ENCODE measurements at regions not wholly inside any gene's neighbourhood (a gene's known extent, or its start where the extent isn't known, plus 50 kb on each side); places are given as distances from the start of the nearest gene placed in this dataset.
"Not testable (repeated sequence)": the region's sequence is repeated elsewhere in the genome, so short reads cannot be mapped to it uniquely, and the experiment has no call there.

DNA sequence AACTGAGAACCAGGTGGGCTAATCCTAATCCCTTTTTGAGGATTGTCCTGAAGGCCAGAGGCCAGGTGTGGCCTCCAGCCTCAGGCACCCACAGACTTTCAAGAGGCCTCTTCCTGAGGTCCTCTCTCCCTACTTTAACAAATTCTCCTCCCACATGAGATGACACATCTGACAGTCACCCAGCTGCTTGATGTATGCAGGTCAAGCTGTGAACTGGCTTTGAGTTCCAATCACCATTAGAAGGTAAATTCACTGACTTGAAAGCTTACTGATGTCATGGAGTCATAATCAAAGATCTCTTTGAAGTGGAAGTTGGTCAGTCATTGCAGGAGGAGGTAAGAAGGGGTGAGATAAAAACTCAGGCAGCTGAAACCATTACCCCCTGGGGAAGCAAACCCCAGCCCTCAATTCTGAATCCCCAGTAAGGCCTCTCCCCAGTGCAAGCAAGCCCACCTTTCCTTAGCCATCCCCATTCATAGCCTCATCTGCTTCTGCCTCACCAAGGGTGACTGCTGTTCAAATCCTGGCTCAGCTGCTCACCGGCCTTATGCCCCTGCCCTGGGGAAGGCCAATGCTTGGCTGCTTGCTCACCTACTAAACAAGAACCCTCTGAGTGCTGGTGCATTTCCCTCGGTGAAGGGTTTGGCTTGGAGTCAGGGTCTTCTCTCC lies 196.3 kb downstream of the BCL2L11 start:
- not testable (repeated sequence) for H3K36me3 ChIP-seq (ENCODE audit: control insufficient read depth, insufficient read depth, low read length); H3K9ac ChIP-seq (ENCODE audit: extremely low read depth, low read length, poor library complexity, severe bottlenecking); H3K27ac ChIP-seq (ENCODE audit: low read depth, low read length); H3K9me3 Mint-ChIP-seq; H3K27me3 ChIP-seq (ENCODE audit: control insufficient read depth, insufficient read depth, low read length, poor library complexity, severe bottlenecking); H3K9me3 ChIP-seq (ENCODE audit: control insufficient read depth, low read length); H3K4me1 ChIP-seq (ENCODE audit: control insufficient read depth, insufficient read depth, low read length); H3K4me1 Mint-ChIP-seq; H3K36me3 Mint-ChIP-seq (ENCODE audit: low read depth); H3K4me3 ChIP-seq (ENCODE audit: low read length); H3K27me3 Mint-ChIP-seq (ENCODE audit: insufficient read depth); H3K4me3 Mint-ChIP-seq; H3K27ac Mint-ChIP-seq
- DNase-seq = peak; percentile 27
- 93% methylated on average over 2 of the region's 2 CpGs; no CpG with 5 or more reads in 1 of the 2 experiments for WGBS, 2 experiments (ENCODE audit: insufficient coverage in 1 of 2, insufficient read length in 1 of 2)

DNA sequence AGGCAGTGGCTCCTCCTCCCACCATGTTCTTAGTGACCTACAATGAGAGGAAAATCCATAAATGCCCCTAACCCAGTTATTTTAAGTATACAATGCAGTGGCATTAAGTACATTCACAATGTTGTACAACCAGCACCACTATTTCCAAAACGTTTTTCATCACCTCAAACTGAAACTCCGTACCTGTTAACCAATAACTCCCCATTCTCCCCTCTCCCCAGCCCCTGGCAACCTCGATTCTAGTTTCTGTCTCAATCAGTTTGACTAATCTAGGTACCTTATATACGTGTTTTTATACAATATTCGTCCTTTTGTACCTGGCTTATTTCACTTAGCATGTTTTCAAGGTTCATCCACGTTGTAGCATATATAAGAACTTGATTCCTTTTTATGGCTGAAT lies 198.8 kb downstream of the BCL2L11 start:
- H3K36me3 ChIP-seq (ENCODE audit: control insufficient read depth, insufficient read depth, low read length); H3K4me1 ChIP-seq (ENCODE audit: control insufficient read depth, insufficient read depth, low read length); H3K9ac ChIP-seq (ENCODE audit: extremely low read depth, low read length, poor library complexity, severe bottlenecking); H3K36me3 Mint-ChIP-seq (ENCODE audit: low read depth); H3K27me3 ChIP-seq (ENCODE audit: control insufficient read depth, insufficient read depth, low read length, poor library complexity, severe bottlenecking); H3K27me3 Mint-ChIP-seq (ENCODE audit: insufficient read depth); DNase-seq; H3K4me1 Mint-ChIP-seq; H3K27ac Mint-ChIP-seq; H3K27ac ChIP-seq (ENCODE audit: low read depth, low read length); H3K4me3 Mint-ChIP-seq; H3K9me3 ChIP-seq (ENCODE audit: control insufficient read depth, low read length); H3K9me3 Mint-ChIP-seq; H3K4me3 ChIP-seq (ENCODE audit: low read length): not testable (repeated sequence)
- WGBS, 2 experiments (ENCODE audit: insufficient coverage in 1 of 2, insufficient read length in 1 of 2) = no CpG with 5 or more reads among the region's 6 CpGs

DNA sequence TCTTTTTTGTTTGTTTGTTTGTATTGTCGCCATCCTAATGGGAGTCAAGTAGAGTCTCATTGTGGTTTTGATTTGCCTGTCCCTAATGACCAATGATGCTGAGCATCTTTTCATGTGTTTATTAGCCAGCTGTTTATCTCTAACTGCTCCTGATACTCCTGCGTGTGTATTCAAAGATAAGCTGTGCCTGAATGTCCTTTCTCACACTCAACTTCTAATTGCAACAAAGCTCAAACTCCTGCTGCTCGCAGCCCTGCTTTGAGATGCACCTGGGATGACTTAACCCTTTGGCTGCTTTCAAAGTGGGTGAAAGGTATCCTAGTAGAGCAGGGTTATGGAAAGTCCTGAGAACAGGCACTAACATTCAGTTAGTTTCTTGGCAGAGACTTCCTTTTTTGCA lies 199.6 kb downstream of the BCL2L11 start:
- H3K36me3 ChIP-seq (ENCODE audit: control insufficient read depth, insufficient read depth, low read length); H3K9me3 Mint-ChIP-seq; H3K27me3 ChIP-seq (ENCODE audit: control insufficient read depth, insufficient read depth, low read length, poor library complexity, severe bottlenecking); H3K27me3 Mint-ChIP-seq (ENCODE audit: insufficient read depth); H3K9me3 ChIP-seq (ENCODE audit: control insufficient read depth, low read length); H3K4me3 Mint-ChIP-seq; H3K27ac ChIP-seq (ENCODE audit: low read depth, low read length); H3K4me1 ChIP-seq (ENCODE audit: control insufficient read depth, insufficient read depth, low read length); H3K9ac ChIP-seq (ENCODE audit: extremely low read depth, low read length, poor library complexity, severe bottlenecking); H3K4me1 Mint-ChIP-seq; H3K36me3 Mint-ChIP-seq (ENCODE audit: low read depth); H3K27ac Mint-ChIP-seq; H3K4me3 ChIP-seq (ENCODE audit: low read length): not testable (repeated sequence)
- 33 to 52% methylated on average over 1 to 2 of the region's 3 CpGs for WGBS, 2 experiments (ENCODE audit: insufficient coverage in 1 of 2, insufficient read length in 1 of 2)
- DNase-seq = peak; percentile 51

DNA sequence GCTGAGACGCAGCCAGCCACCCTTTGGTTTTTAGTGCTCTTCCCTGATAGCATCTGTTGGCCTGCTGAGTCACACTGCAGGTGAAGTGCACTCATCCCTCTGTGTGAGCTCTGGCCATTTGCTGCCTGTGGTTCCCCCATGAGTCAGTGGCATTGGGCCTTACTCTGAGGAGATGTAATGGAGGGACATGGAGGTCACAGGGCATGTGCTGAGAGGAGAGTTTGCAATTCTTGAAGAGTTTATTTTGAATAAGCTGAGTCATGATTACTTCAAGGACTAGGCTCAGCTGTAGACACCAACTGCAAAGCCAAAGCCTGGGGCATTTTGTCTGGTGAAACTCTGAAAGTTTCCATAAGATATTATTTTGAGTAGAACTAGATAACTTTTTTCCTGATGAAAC lies 200.3 kb downstream of the BCL2L11 start:
- H3K9ac ChIP-seq (ENCODE audit: extremely low read depth, low read length, poor library complexity, severe bottlenecking); H3K36me3 Mint-ChIP-seq (ENCODE audit: low read depth); H3K27ac Mint-ChIP-seq; H3K27me3 Mint-ChIP-seq (ENCODE audit: insufficient read depth); H3K4me1 ChIP-seq (ENCODE audit: control insufficient read depth, insufficient read depth, low read length); H3K36me3 ChIP-seq (ENCODE audit: control insufficient read depth, insufficient read depth, low read length); H3K4me3 Mint-ChIP-seq; H3K4me3 ChIP-seq (ENCODE audit: low read length); H3K9me3 ChIP-seq (ENCODE audit: control insufficient read depth, low read length); H3K27me3 ChIP-seq (ENCODE audit: control insufficient read depth, insufficient read depth, low read length, poor library complexity, severe bottlenecking); H3K4me1 Mint-ChIP-seq; H3K27ac ChIP-seq (ENCODE audit: low read depth, low read length); H3K9me3 Mint-ChIP-seq: not testable (repeated sequence)
- DNase-seq = peak; percentile 24
- no CpG with 5 or more reads among the region's 1 CpG for WGBS, 2 experiments (ENCODE audit: insufficient coverage in 1 of 2, insufficient read length in 1 of 2)

DNA sequence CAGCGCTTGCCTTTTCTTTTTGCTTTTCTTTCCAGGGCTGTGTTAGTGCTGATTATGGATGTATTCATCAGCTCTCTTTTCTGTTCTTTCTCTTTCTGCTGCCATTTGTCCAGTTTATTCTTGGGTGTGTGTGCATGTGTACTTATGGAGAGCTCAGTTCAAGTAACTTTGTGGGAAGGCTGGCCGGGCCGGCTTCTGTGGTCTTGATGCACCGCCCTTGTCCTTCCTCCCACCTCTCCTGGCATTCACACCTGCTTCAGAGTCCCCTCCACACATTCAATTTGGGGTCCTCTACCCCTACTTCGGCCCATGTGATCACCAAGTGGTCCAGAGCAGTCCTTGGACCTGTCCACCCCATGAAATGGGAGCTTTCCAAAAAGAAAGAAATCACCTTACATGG lies 202.7 kb downstream of the BCL2L11 start:
- H3K27me3 ChIP-seq (ENCODE audit: control insufficient read depth, insufficient read depth, low read length, poor library complexity, severe bottlenecking); H3K27ac Mint-ChIP-seq; H3K27ac ChIP-seq (ENCODE audit: low read depth, low read length); H3K27me3 Mint-ChIP-seq (ENCODE audit: insufficient read depth); H3K36me3 Mint-ChIP-seq (ENCODE audit: low read depth); H3K9me3 ChIP-seq (ENCODE audit: control insufficient read depth, low read length); H3K4me3 Mint-ChIP-seq; H3K9ac ChIP-seq (ENCODE audit: extremely low read depth, low read length, poor library complexity, severe bottlenecking); H3K4me3 ChIP-seq (ENCODE audit: low read length); H3K9me3 Mint-ChIP-seq; H3K4me1 ChIP-seq (ENCODE audit: control insufficient read depth, insufficient read depth, low read length); H3K36me3 ChIP-seq (ENCODE audit: control insufficient read depth, insufficient read depth, low read length); H3K4me1 Mint-ChIP-seq: not testable (repeated sequence)
- no CpG with 5 or more reads among the region's 5 CpGs for WGBS, 2 experiments (ENCODE audit: insufficient coverage in 1 of 2, insufficient read length in 1 of 2)
- peak; percentile 20 for DNase-seq

DNA sequence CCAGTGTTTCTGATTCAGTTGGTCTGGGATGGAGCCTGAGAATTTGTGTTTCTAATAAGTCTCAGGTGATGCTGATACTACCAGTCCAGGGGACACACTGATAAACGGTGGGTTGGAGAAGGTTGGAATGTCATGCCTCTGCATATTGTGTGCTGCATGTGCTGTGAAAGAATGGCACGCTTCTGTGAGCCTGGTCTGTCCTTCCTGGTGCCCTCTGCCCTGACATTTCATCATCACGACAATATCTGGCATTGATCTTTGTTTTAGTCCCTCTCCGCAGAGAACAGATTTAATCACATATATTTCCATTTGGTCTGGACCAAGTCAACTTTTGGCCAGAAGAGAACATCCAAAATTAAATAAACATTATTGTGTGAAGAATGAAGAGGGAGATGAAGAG lies 207.0 kb downstream of the BCL2L11 start:
- H3K27me3 ChIP-seq (ENCODE audit: control insufficient read depth, insufficient read depth, low read length, poor library complexity, severe bottlenecking); H3K4me3 Mint-ChIP-seq; H3K9me3 Mint-ChIP-seq; H3K9ac ChIP-seq (ENCODE audit: extremely low read depth, low read length, poor library complexity, severe bottlenecking); H3K4me3 ChIP-seq (ENCODE audit: low read length); H3K27ac ChIP-seq (ENCODE audit: low read depth, low read length); H3K36me3 ChIP-seq (ENCODE audit: control insufficient read depth, insufficient read depth, low read length); H3K9me3 ChIP-seq (ENCODE audit: control insufficient read depth, low read length); H3K36me3 Mint-ChIP-seq (ENCODE audit: low read depth); DNase-seq; H3K4me1 Mint-ChIP-seq; H3K27me3 Mint-ChIP-seq (ENCODE audit: insufficient read depth); H3K27ac Mint-ChIP-seq; H3K4me1 ChIP-seq (ENCODE audit: control insufficient read depth, insufficient read depth, low read length): not testable (repeated sequence)
- WGBS, 2 experiments (ENCODE audit: insufficient coverage in 1 of 2, insufficient read length in 1 of 2) = no CpG with 5 or more reads among the region's 4 CpGs

DNA sequence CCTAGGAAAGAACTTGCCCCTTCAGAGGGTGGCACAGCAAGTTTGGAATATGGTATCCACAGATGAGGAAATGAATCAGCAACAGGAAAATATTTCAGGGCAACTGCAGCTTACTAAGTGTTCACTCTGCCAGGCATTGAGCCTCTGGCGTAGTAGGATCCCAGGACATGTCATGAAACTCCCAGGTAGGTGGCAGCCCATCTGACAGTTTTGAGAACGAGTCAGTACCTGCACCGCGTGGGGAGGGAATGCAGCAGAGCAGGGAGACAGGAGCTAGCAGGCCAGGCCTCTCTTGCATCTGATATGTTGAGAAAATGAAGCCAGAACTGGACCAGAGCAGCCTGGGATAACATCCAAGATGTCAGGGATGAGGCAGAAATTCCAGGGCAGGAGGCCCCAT lies 208.6 kb downstream of the BCL2L11 start:
- not testable (repeated sequence) for H3K27ac Mint-ChIP-seq; H3K27me3 Mint-ChIP-seq (ENCODE audit: insufficient read depth); DNase-seq

More for the DNA sequence above, 208.6 kb downstream of the BCL2L11 start:
- H3K27me3 ChIP-seq (ENCODE audit: control insufficient read depth, insufficient read depth, low read length, poor library complexity, severe bottlenecking); H3K36me3 Mint-ChIP-seq (ENCODE audit: low read depth); H3K27ac ChIP-seq (ENCODE audit: low read depth, low read length); H3K9ac ChIP-seq (ENCODE audit: extremely low read depth, low read length, poor library complexity, severe bottlenecking); H3K9me3 ChIP-seq (ENCODE audit: control insufficient read depth, low read length); H3K4me3 ChIP-seq (ENCODE audit: low read length); H3K4me3 Mint-ChIP-seq; H3K4me1 ChIP-seq (ENCODE audit: control insufficient read depth, insufficient read depth, low read length); H3K4me1 Mint-ChIP-seq; H3K36me3 ChIP-seq (ENCODE audit: control insufficient read depth, insufficient read depth, low read length); H3K9me3 Mint-ChIP-seq: not testable (repeated sequence)
- no CpG with 5 or more reads among the region's 4 CpGs for WGBS, 2 experiments (ENCODE audit: insufficient coverage in 1 of 2, insufficient read length in 1 of 2)
